DMS 273 (cell line): ENCODE measurements at regions not wholly inside any gene's neighbourhood (a gene's known extent, or its start where the extent isn't known, plus 50 kb on each side); places are given as distances from the start of the nearest gene placed in this dataset.
A peak's percentile ranks its signal among the peaks of the same experiment; 100 is the strongest.

Experiments used
- DNase-seq: peaks from one replicate; lab custom pipeline; 2025; ENCODE audit not compliant: unreplicated experiment; lab: John Stamatoyannopoulos, UW

DNA sequence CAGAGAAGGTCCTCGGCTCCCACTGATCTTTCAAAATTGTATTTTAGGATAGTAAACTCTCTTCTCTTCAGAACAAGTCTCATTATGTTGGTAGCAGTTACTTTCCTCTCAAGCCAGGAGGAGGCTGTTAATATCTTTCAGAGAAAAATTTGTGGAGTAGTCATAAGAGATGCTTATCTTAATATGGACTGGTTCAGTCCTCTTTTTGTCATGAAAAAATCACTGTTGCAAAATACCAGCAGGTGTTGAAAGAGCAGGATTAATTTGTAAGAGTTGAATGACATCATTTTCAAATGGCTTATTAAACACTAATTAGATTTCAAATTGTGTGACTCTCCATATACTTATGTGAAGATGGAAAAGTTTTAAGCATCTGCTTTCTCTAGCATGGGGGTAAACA lies 662.5 kb downstream of the POM121L12 start:
- DNase-seq: no peak

DNA sequence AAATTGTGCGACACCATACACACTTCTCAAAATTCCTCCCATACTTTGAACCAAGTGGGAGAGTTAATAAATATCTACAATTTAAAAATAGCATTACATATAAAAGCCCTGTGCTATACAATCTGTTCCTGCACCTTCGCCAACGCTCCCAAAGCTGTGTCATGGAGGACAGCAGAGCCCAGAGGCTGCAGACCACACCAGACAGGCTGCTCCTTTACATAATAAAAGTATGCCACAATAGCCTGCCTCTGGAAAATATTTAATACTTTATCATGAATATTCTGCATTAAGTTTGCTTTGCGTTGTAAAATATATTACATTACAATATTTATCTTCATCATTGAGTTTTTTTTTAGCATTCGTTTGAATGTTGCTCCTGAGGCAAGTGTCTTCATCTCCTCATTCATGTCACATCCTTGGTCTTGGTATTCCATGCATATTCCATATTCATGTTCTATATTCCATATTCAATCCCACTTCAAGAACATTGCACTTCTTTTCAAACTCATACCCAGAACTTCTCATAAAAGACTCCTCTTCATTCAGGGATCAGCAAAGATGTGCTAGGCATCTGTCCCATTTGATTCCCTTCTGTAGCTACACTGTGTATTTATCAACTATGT lies 663.9 kb downstream of the POM121L12 start:
- DNase-seq: no peak

DNA sequence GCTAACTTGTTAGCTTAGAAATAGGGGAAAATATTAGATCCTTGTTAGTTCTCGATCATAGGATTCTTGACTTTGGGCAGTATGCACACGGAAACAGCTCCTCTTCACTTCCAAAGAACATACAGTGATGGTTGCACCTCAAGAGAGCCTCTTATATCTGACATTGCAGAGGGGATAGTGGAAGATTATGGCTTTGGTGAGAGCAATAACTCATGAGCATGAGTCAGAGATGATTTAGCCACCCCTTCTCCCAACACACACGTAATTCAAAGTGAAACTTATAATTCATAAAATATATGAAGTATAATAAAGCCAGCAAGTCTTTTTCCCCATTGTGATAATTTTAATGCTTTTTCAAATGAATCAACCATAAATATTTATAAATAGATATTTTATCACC lies 683.7 kb downstream of the POM121L12 start:
- no peak for DNase-seq

DNA sequence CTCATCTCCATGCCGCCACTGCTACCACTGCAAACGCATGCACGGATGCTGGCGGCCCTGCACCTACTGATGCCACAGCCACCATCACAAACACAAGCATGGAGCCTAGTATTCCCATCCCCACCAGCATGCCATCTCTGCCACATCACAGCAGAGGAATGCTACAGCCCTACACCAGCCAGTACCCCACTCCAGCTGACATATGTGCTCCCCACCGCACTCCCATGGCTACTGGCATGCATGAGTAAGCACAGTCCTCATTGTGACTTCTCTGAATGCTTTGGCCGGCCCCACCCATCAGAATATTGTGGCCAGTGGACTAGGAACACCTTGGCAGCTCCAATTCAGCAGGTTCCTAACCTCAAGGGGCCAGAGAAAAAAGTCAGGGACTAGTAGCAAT lies 705.5 kb downstream of the POM121L12 start:
- no peak for DNase-seq

- no peak for DNase-seq
Measured at GRCh38 chr7:53743697-53744402, 708.4 kb downstream of the POM121L12 start.

DNA sequence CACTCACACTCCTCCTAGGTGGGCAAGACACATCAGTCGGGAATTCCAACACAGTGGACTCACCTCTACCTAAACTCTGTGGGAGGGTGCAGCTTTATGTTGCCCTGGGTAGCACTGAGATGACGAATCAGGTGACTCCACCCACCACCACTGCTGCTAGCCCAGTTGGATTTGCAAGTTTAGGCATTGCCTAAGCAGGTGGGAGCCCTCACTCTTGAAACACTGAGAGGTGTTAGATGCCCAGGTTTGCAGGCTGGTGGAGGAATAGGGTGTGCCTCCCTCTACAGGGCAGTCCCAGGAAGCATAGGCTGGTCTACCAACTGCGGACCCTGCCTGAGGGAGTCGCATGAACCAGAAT lies 708.9 kb downstream of the POM121L12 start:
- no peak for DNase-seq

- DNase-seq: no peak
Measured at GRCh38 chr7:53756946-53757345, 721.5 kb downstream of the POM121L12 start.

DNA sequence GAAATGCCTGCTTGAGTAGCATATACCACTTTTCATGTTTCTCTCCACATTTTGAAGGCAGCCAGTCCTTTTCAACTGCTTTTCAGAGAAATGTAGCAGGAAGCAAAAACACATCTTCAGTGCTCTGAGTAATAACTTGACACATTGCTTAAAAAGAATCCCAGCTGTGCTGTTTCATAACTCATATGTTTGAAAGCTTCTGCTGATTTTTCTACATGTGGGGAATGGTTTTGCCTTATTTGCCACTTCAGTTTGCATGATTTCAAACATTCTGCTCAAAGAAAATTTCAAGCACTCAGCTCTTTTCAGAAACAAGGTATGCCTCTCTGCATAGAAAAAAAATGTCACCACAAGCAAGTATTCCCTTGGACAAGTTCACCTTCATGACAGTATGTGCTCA lies 732.8 kb downstream of the POM121L12 start:
- no peak for DNase-seq

- no peak for DNase-seq
Measured at GRCh38 chr7:53771701-53772100, 736.3 kb downstream of the POM121L12 start.

GRCh38 chr7:53776323-53776722 lies 740.9 kb downstream of the POM121L12 start:
- no peak for DNase-seq

GRCh38 chr7:53789741-53790140 lies 752.4 kb upstream of the VSTM2A start:
- DNase-seq: no peak

DNA sequence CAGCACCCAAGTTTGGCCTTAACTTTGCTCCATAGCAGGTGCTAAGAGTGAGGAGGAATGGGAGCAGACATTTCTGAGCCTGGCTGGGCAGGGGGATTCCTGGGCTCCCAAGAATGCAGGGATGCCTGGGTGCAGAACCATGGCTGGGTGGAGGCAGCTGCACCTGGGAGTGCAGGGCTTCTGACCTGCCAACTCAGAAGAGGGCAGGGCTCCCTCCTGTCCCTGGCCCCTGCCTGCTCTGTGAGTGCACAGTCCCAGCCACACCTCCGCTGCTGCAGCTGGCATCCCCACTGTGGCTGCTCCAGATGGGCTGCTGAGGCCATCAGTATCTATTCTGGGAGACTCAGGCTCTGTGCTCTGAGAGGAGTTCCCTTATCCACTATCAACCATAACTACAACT lies 747.4 kb upstream of the VSTM2A start:
- DNase-seq: no peak

GRCh38 chr7:53800746-53801145 lies 741.4 kb upstream of the VSTM2A start:
- DNase-seq: no peak

- no peak for DNase-seq
Measured at GRCh38 chr7:53806119-53806518, 736.1 kb upstream of the VSTM2A start.

GRCh38 chr7:53811555-53812079 lies 730.6 kb upstream of the VSTM2A start:
- peak; percentile 15 for DNase-seq

GRCh38 chr7:53812135-53812534 lies 730.0 kb upstream of the VSTM2A start:
- no peak for DNase-seq

- no peak for DNase-seq
Measured at GRCh38 chr7:53835301-53835700, 706.9 kb upstream of the VSTM2A start.

- no peak for DNase-seq
Measured at GRCh38 chr7:53877688-53878087, 664.5 kb upstream of the VSTM2A start.

- DNase-seq: no peak
Measured at GRCh38 chr7:53900856-53901528, 641.2 kb upstream of the VSTM2A start.

- no peak for DNase-seq
Measured at GRCh38 chr7:53904355-53904754, 637.8 kb upstream of the VSTM2A start.

DNA sequence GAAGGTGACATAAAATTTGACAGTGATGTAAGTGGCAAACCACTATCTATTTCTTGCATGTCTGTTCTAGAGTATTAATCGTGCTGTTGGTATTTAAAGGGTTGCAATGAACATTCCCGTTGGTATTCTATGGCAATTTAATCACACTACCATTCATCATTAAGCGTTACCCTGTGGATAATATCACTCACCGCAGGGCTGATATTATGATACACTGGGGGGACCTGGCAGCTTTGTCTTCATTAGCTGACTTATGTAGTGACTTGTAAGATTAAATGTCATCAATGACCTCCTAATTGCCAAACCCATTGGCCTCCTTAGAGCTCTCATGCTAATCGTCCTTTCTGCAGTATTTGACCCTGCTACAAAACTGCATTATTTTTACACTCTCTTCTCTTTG lies 624.5 kb upstream of the VSTM2A start:
- no peak for DNase-seq

DNA sequence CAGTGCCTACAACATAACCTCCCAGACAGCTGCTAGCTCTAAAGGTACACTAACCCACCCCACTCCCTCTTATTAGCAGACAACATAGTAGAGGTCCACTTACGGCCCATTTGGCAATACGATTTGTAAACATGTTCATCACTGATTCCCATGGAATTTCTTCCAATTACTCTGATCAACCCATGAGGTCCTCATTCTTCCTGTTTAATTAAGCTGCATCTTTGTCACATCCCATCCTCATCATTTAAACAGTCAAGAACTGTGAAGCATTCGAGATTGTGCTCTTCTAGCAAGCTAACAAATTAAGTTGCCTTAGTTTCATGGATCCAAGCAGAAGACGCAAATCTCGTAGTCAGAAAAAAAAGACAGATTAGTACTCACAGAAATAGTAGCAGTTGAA lies 622.2 kb upstream of the VSTM2A start:
- DNase-seq: no peak
